H1 (cell line): ENCODE measurements at regions not wholly inside any gene's neighbourhood (a gene's known extent, or its start where the extent isn't known, plus 50 kb on each side); places are given as distances from the start of the nearest gene placed in this dataset.

Experiments
- CTCF ChIA-PET: fragments of 300-600 bp; sonication (Branson Sonifier 250); formaldehyde crosslinking; loops from one replicate; lab custom pipeline; 2021; ENCODE audit not compliant: partially characterized antibody; lab: Charles Lee
- POLR2A ChIA-PET: fragments of 300-600 bp; sonication (Branson Sonifier 250); formaldehyde crosslinking; loops from one replicate; lab custom pipeline; 2021; ENCODE audit warnings: inconsistent platforms; ENCODE audit not compliant: partially characterized antibody; lab: Charles Lee
- DNase-seq, 2 experiments: peaks; one replicate each; pipeline versions ENCODE4 v3.0.0 to v3.0.0-alpha.2; 2010 to 2022; ENCODE audit warnings: low spot score in 2 of 2, low read depth in 1 of 2, mixed read lengths in 1 of 2
- FAIRE-seq: peaks from 2 replicates; lab custom pipeline; 2011; peaks lifted over from hg19 to GRCh38; lab: Jason Lieb, UNC
- H2AFZ ChIP-seq: 2 replicates; pipeline ENCODE4 v1.8.1; 2012; ENCODE audit warnings: low read length, inconsistent platforms
- H2AK5ac ChIP-seq: 2 replicates; pipeline ENCODE4 v1.6.1; 2013; ENCODE audit warnings: low read depth, low read length
- H2BK120ac ChIP-seq: replicated peaks from 2 replicates; pipeline ENCODE3; 2013; ENCODE audit warnings: low read depth, low read length, inconsistent platforms
- H2BK12ac ChIP-seq: 2 replicates; pipeline ENCODE4 v1.6.1; 2013; ENCODE audit warnings: low read depth, low read length
- H2BK15ac ChIP-seq: 2 replicates; pipeline ENCODE4 v1.6.1; 2013; ENCODE audit warnings: low read length
- H2BK20ac ChIP-seq: 2 replicates; pipeline ENCODE4 v1.6.1; 2013; ENCODE audit warnings: low read length
- H2BK5ac ChIP-seq: 2 replicates; pipeline ENCODE4 v1.6.1; 2013; ENCODE audit warnings: low read depth, low read length
- H3K14ac ChIP-seq: 2 replicates; pipeline ENCODE4 v1.6.1; 2013; ENCODE audit warnings: inconsistent platforms; ENCODE audit not compliant: insufficient read length
- H3K18ac ChIP-seq: 2 replicates; pipeline ENCODE4 v1.6.1; 2013; ENCODE audit warnings: low read length; ENCODE audit errors: extremely low read depth
- H3K23ac ChIP-seq: 2 replicates; pipeline ENCODE4 v1.6.1; 2013; ENCODE audit warnings: inconsistent platforms; ENCODE audit not compliant: insufficient read length
- H3K23me2 ChIP-seq: 2 replicates; pipeline ENCODE4 v1.6.1; 2013; ENCODE audit warnings: low read depth, low read length
- H3K27ac ChIP-seq: 2 replicates; pipeline ENCODE4 v1.6.1; 2011; ENCODE audit warnings: low read depth, low read length, inconsistent platforms
- H3K27me3 ChIP-seq, 4 experiments: replicated peaks in 1 of 4; 1 replicate in 1 of 4; 2 replicates in 3 of 4; pipeline versions ENCODE4 v1.6.1 to v1.8.1; 2011 to 2013; ENCODE audit warnings: low read length in 3 of 4, mild to moderate bottlenecking in 3 of 4, inconsistent platforms in 2 of 4, mixed read lengths in 2 of 4, moderate library complexity in 1 of 4; ENCODE audit not compliant: control insufficient read depth in 3 of 4, insufficient read depth in 3 of 4; ENCODE audit errors: extremely low read depth in 1 of 4
- H3K36me3 ChIP-seq, 4 experiments: 2 replicates each; pipeline versions ENCODE4 v1.6.1 to v1.8.1; 2011 to 2013; ENCODE audit warnings: mild to moderate bottlenecking in 4 of 4, low read length in 3 of 4, moderate library complexity in 2 of 4, control low read depth in 1 of 4, inconsistent platforms in 1 of 4; ENCODE audit not compliant: insufficient read depth in 4 of 4, control insufficient read depth in 2 of 4
- H3K4ac ChIP-seq: replicated peaks from 2 replicates; pipeline ENCODE3; 2013; ENCODE audit warnings: low read length, low read depth, mixed read lengths, inconsistent platforms; ENCODE audit not compliant: insufficient read length
- H3K4me1 ChIP-seq, 4 experiments: replicated peaks in 1 of 4; 1 replicate in 1 of 4; 2 replicates in 3 of 4; pipeline versions ENCODE4 v1.6.1 to v1.8.1; 2011 to 2013; ENCODE audit warnings: low read length in 3 of 4, inconsistent platforms in 2 of 4, mixed read lengths in 1 of 4; ENCODE audit not compliant: insufficient read depth in 4 of 4, control insufficient read depth in 3 of 4
- H3K4me2 ChIP-seq, 2 experiments: 2 replicates each; pipeline versions ENCODE4 v1.6.1 to v1.8.1; 2011 to 2013; ENCODE audit warnings: low read depth in 2 of 2, low read length in 2 of 2, control low read depth in 1 of 2, inconsistent platforms in 1 of 2, mild to moderate bottlenecking in 1 of 2; ENCODE audit not compliant: insufficient read depth in 1 of 2
- H3K4me3 ChIP-seq, 4 experiments: fragments of 200-600, 300-600 bp in 1 of 4; sonication (generic), shearing (Covaris generic), sonication (Bioruptor Twin) in 1 of 4; 2 replicates each; pipeline versions ENCODE4 v1.5.1 to v1.8.1; 2011 to 2016; ENCODE audit warnings: low read length in 4 of 4, low read depth in 3 of 4, control low read depth in 2 of 4, inconsistent platforms in 2 of 4, mild to moderate bottlenecking in 2 of 4, mixed read lengths in 1 of 4, moderate library complexity in 1 of 4; ENCODE audit not compliant: insufficient read depth in 2 of 4; ENCODE audit errors: extremely low read depth in 1 of 4
- H3K56ac ChIP-seq: replicated peaks from 2 replicates; pipeline ENCODE3; 2013; ENCODE audit warnings: low read depth, mild to moderate bottlenecking, mixed read lengths, low read length, inconsistent platforms; ENCODE audit not compliant: insufficient read length
- H3K79me1 ChIP-seq: 2 replicates; pipeline ENCODE4 v1.6.1; 2013; ENCODE audit warnings: low read depth, low read length, control low read depth
- H3K79me2 ChIP-seq, 2 experiments: 2 replicates each; pipeline versions ENCODE4 v1.6.1 to v1.8.1; 2012 to 2013; ENCODE audit warnings: low read length in 2 of 2, mild to moderate bottlenecking in 2 of 2, inconsistent platforms in 1 of 2; ENCODE audit not compliant: insufficient read depth in 2 of 2, control insufficient read depth in 1 of 2
- H3K9ac ChIP-seq, 4 experiments: replicated peaks in 1 of 4; 1 replicate in 1 of 4; 2 replicates in 3 of 4; pipeline versions ENCODE4 v1.6.1 to v1.8.1; 2011 to 2013; ENCODE audit warnings: low read depth in 3 of 4, low read length in 3 of 4, control low read depth in 2 of 4, mild to moderate bottlenecking in 2 of 4, moderate library complexity in 2 of 4, inconsistent platforms in 1 of 4; ENCODE audit errors: extremely low read depth in 1 of 4
- H3K9me3 ChIP-seq, 2 experiments: 2 replicates each; pipeline versions ENCODE4 v1.6.1 to v1.8.1; 2012 to 2013; ENCODE audit warnings: mild to moderate bottlenecking in 2 of 2, moderate library complexity in 2 of 2, control low read depth in 1 of 2, inconsistent platforms in 1 of 2, low read depth in 1 of 2, low read length in 1 of 2, mixed read lengths in 1 of 2; ENCODE audit not compliant: insufficient read depth in 2 of 2
- H4K20me1 ChIP-seq, 2 experiments: replicated peaks in 1 of 2; 2 replicates each; pipeline versions ENCODE3 to v1.8.1; 2011 to 2013; ENCODE audit warnings: inconsistent platforms in 2 of 2, low read length in 2 of 2, mild to moderate bottlenecking in 1 of 2; ENCODE audit not compliant: insufficient read depth in 2 of 2, control insufficient read depth in 1 of 2
- H4K5ac ChIP-seq: 2 replicates; pipeline ENCODE4 v1.6.1; 2013; ENCODE audit warnings: low read length, low read depth, mixed read lengths, inconsistent platforms; ENCODE audit not compliant: insufficient read length
- H4K8ac ChIP-seq: 2 replicates; pipeline ENCODE4 v1.8.0; 2013; ENCODE audit warnings: mild to moderate bottlenecking, moderate library complexity, low read length, inconsistent platforms; ENCODE audit not compliant: insufficient read depth; ENCODE audit errors: extremely low read depth
- H4K91ac ChIP-seq: replicated peaks from 2 replicates; pipeline ENCODE3; 2013; ENCODE audit warnings: low read length, mixed read lengths, inconsistent platforms; ENCODE audit not compliant: insufficient read length
- ATF3 ChIP-seq: IDR thresholded peaks from 2 replicates; pipeline ENCODE4 v1.6.1; 2011; ENCODE audit warnings: low read depth, mild to moderate bottlenecking, low read length; ENCODE audit not compliant: insufficient read depth
- CBX5 ChIP-seq: fragments of 300-800, 300-1000 bp; sonication (generic); IDR thresholded peaks from 2 replicates; pipeline ENCODE4 v1.7.1; 2016; ENCODE audit warnings: antibody characterized with exemption, low read length, low read depth
- CHD2 ChIP-seq: IDR thresholded peaks from 2 replicates; pipeline ENCODE4 v1.6.1; 2012; ENCODE audit warnings: low read length, improper control_type of control experiment
- CTCF ChIP-seq, 3 experiments: IDR thresholded peaks; 1 replicate in 2 of 3; 2 replicates in 1 of 3; pipeline versions ENCODE4 v1.5.1 to v1.6.1; 2011; ENCODE audit warnings: low read length in 3 of 3, mild to moderate bottlenecking in 3 of 3, inconsistent platforms in 2 of 3, low read depth in 1 of 3, moderate library complexity in 1 of 3; ENCODE audit not compliant: insufficient read depth in 1 of 3; ENCODE audit errors: control extremely low read depth in 1 of 3
- GTF2F1 ChIP-seq: IDR thresholded peaks from 2 replicates; pipeline ENCODE4 v1.6.1; 2012; ENCODE audit warnings: low read depth, low read length, improper control_type of control experiment, borderline replicate concordance
- KDM4A ChIP-seq: IDR thresholded peaks from one replicate; pipeline ENCODE4 v1.7.1; 2012; ENCODE audit warnings: low read depth, mild to moderate bottlenecking, moderate library complexity, low read length, inconsistent platforms; ENCODE audit not compliant: severe bottlenecking
- POU5F1 ChIP-seq: IDR thresholded peaks from 2 replicates; pipeline ENCODE4 v1.6.1; 2011; ENCODE audit warnings: low read depth, mild to moderate bottlenecking, low read length, moderate library complexity
- SP1 ChIP-seq: IDR thresholded peaks from 2 replicates; pipeline ENCODE4 v1.6.1; 2011; ENCODE audit warnings: low read depth, low read length
- SUZ12 ChIP-seq: fragments of 200-600 bp; sonication (generic); IDR thresholded peaks from 2 replicates; pipeline ENCODE4 v1.6.1; 2012; ENCODE audit warnings: mild to moderate bottlenecking, inconsistent platforms, low read length, moderate library complexity, mixed read lengths
- TAF7 ChIP-seq: optimal IDR thresholded peaks from 2 replicates; pipeline ENCODE3; 2011; ENCODE audit warnings: low read depth, mild to moderate bottlenecking, inconsistent platforms, low read length, moderate library complexity, borderline replicate concordance
- TCF12 ChIP-seq: IDR thresholded peaks from 2 replicates; pipeline ENCODE4 v1.6.1; 2011; ENCODE audit warnings: low read depth, mild to moderate bottlenecking, low read length
- WGBS, 2 experiments: shearing (Covaris generic) in 1 of 2; methylation state at CpG; one replicate each; pipeline versions ENCODE4 v1.1.6 to v1.1.7; 2013 to 2015; ENCODE audit warnings: low lambda C conversion rate in 2 of 2, mixed read lengths in 2 of 2, inconsistent platforms in 1 of 2, low coverage in 1 of 2, missing lambda C conversion rate in 1 of 2; ENCODE audit not compliant: insufficient replicate concordance in 2 of 2, insufficient coverage in 1 of 2, insufficient read length in 1 of 2; ENCODE audit errors: extremely low coverage in 1 of 2, missing lambda C conversion rate in 1 of 2; 5-methylcytosine and 5-hydroxymethylcytosine counted together
- TF ChIP-seq, protein P1 (sequence below): IDR thresholded peaks from 2 replicates; pipeline ENCODE4 v1.6.1; 2012; ENCODE audit warnings: inconsistent platforms

GRCh38 chr7:119918185-119918584, 354.8 kb upstream of the KCND2 start:
- Histone ChIP-seq H2AFZ (no peak overlapping the region), H2BK120ac (no peak overlapping the region), H3K27ac (no peak overlapping the region), H3K14ac (no peak overlapping the region), H2BK5ac (no peak overlapping the region), H3K36me3 (no peaks in the 10 kb centered on the region), H4K8ac (no peak overlapping the region), H2BK20ac (no peak overlapping the region), H3K4me3 (no peak overlapping the region), H3K79me2 (no peaks in the 10 kb centered on the region), H4K20me1 (no peaks in the 10 kb centered on the region), H3K56ac (no peak overlapping the region), H3K4me2 (no peak overlapping the region), H3K9me3 (no peaks in the 10 kb centered on the region), H3K23ac (no peak overlapping the region), H3K9ac (no peak overlapping the region), H2BK12ac (no peak overlapping the region), H2AK5ac (no peak overlapping the region), H3K18ac (no peak overlapping the region), H3K4me1 (no peaks in the 10 kb centered on the region), H3K23me2 (no peaks in the 10 kb centered on the region; the same call in 1 of the 2 replicates), H2BK15ac (no peak overlapping the region), H4K91ac (no peak overlapping the region), H3K4ac (no peak overlapping the region), H3K27me3 (no peaks in the 10 kb centered on the region), H4K5ac (no peak overlapping the region), H3K79me1 (no peaks in the 10 kb centered on the region)
- FAIRE-seq = no peak
- ChIA-PET POLR2A (no interaction called here), CTCF (no interaction called here)
- 84% methylated on average over 1 of the region's 1 CpG; no CpG with 5 or more reads in 1 of the 2 experiments for WGBS, 2 experiments
- DNase-seq = no peak
- TF ChIP-seq CBX5 (no peak), ATF3 (no peak), POU5F1 (no peak), SUZ12 (no peak), SP1 (no peak), GTF2F1 (no peak), TCF12 (no peak), KDM4A (no peak), TAF7 (no peak), CHD2 (no peak), CTCF (IDR thresholded peaks at IDR 0.05; ENCODE audit: control extremely low read depth in 1 of 3, insufficient read depth in 1 of 3, low read depth in 1 of 3, low read length in 3 of 3) (no peak)
- TF ChIP-seq, protein P1, sequence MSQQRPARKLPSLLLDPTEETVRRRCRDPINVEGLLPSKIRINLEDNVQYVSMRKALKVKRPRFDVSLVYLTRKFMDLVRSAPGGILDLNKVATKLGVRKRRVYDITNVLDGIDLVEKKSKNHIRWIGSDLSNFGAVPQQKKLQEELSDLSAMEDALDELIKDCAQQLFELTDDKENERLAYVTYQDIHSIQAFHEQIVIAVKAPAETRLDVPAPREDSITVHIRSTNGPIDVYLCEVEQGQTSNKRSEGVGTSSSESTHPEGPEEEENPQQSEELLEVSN = no peak
